GM12878 (cell line): ENCODE measurements at regions not wholly inside any gene's neighbourhood (a gene's known extent, or its start where the extent isn't known, plus 50 kb on each side); places are given as distances from the start of the nearest gene placed in this dataset.

Experiments used
- BCL11A ChIP-seq: IDR thresholded peaks from 2 replicates; pipeline ENCODE4 v1.6.1; 2011; ENCODE audit warnings: low read depth, low read length
- BHLHE40 ChIP-seq, 2 experiments: fragments of 450-650 bp in 1 of 2; IDR thresholded peaks; 2 replicates each; pipeline ENCODE4 v1.6.1; 2011 to 2017; ENCODE audit warnings: low read depth in 2 of 2, borderline replicate concordance in 1 of 2, improper control_type of control experiment in 1 of 2, low read length in 1 of 2, mild to moderate bottlenecking in 1 of 2
- EP300 ChIP-seq, 2 experiments: fragments of 150-350 bp in 1 of 2; IDR thresholded peaks; 2 replicates each; pipeline ENCODE4 v1.6.1; 2011 to 2012; ENCODE audit warnings: low read depth in 2 of 2, low read length in 2 of 2, borderline replicate concordance in 1 of 2, improper control_type of control experiment in 1 of 2, inconsistent platforms in 1 of 2; ENCODE audit not compliant: control insufficient read depth in 1 of 2
- MEF2A ChIP-seq: IDR thresholded peaks from 2 replicates; pipeline ENCODE4 v1.6.1; 2011; ENCODE audit warnings: low read depth, mild to moderate bottlenecking, low read length, moderate library complexity; ENCODE audit not compliant: insufficient read depth
- NR2C2 ChIP-seq: IDR thresholded peaks from 2 replicates; pipeline ENCODE4 v1.6.1; 2011; ENCODE audit warnings: borderline replicate concordance, low read depth; ENCODE audit not compliant: control insufficient read depth, insufficient read length
- PBX3 ChIP-seq: IDR thresholded peaks from 2 replicates; pipeline ENCODE4 v1.6.1; 2011; ENCODE audit warnings: mild to moderate bottlenecking, low read depth, low read length, moderate library complexity; ENCODE audit not compliant: insufficient replicate concordance
- POLR2A ChIP-seq: IDR thresholded peaks from 2 replicates; pipeline ENCODE4 v1.6.1; 2011; ENCODE audit warnings: low read depth, mild to moderate bottlenecking, low read length
- POLR2AphosphoS5 ChIP-seq: IDR thresholded peaks from 2 replicates; pipeline ENCODE4 v1.6.1; 2011; ENCODE audit warnings: mild to moderate bottlenecking, low read length, inconsistent platforms
- SPI1 ChIP-seq: IDR thresholded peaks from 2 replicates; pipeline ENCODE4 v1.6.1; 2011; ENCODE audit warnings: low read depth, mild to moderate bottlenecking, low read length, moderate library complexity, borderline replicate concordance; ENCODE audit not compliant: insufficient read depth
- YY1 ChIP-seq: IDR thresholded peaks from 2 replicates; pipeline ENCODE4 v1.6.1; 2011; ENCODE audit warnings: low read depth, mild to moderate bottlenecking, low read length

GRCh38 chr22:34000879-34001526 is 80.7 kb upstream of the LARGE1 start:
- no peak for TF ChIP-seq SPI1
- no peak for TF ChIP-seq PBX3
- no peak for TF ChIP-seq POLR2A
- TF ChIP-seq NR2C2: no peak
- no peak for TF ChIP-seq BHLHE40 (IDR thresholded peaks at IDR 0.05; ENCODE audit: borderline replicate concordance in 1 of 2, low read depth in 2 of 2, low read length in 1 of 2)
- TF ChIP-seq YY1: no peak
- TF ChIP-seq EP300 (IDR thresholded peaks at IDR 0.05; ENCODE audit: borderline replicate concordance in 1 of 2, control insufficient read depth in 1 of 2, low read depth in 2 of 2, low read length in 2 of 2): no peak
- TF ChIP-seq BCL11A: no peak
- TF ChIP-seq MEF2A: no peak
- no peak for TF ChIP-seq POLR2AphosphoS5
